GM12892 (cell line): ENCODE measurements at regions not wholly inside any gene's neighbourhood (a gene's known extent, or its start where the extent isn't known, plus 50 kb on each side); places are given as distances from the start of the nearest gene placed in this dataset.
"Not testable (repeated sequence)": the region's sequence is repeated elsewhere in the genome, so short reads cannot be mapped to it uniquely, and the experiment has no call there.

Source experiments
- DNase-seq: peaks from one replicate; pipeline ENCODE4 v3.0.0; 2011; ENCODE audit not compliant: insufficient read length
- FAIRE-seq: peaks from 2 replicates; lab custom pipeline; 2011; peaks lifted over from hg19 to GRCh38; lab: Jason Lieb, UNC
- POLR2A ChIP-seq: IDR thresholded peaks from 2 replicates; pipeline ENCODE4 v1.6.1; 2011; ENCODE audit warnings: low read depth, low read length, control low read depth
- POLR2AphosphoS5 ChIP-seq: IDR thresholded peaks from 2 replicates; pipeline ENCODE4 v1.6.1; 2011; ENCODE audit warnings: low read depth, low read length, control low read depth
- TAF1 ChIP-seq: IDR thresholded peaks from 2 replicates; pipeline ENCODE4 v1.6.1; 2011; ENCODE audit warnings: low read depth, mild to moderate bottlenecking, control low read depth, low read length, borderline replicate concordance

DNA sequence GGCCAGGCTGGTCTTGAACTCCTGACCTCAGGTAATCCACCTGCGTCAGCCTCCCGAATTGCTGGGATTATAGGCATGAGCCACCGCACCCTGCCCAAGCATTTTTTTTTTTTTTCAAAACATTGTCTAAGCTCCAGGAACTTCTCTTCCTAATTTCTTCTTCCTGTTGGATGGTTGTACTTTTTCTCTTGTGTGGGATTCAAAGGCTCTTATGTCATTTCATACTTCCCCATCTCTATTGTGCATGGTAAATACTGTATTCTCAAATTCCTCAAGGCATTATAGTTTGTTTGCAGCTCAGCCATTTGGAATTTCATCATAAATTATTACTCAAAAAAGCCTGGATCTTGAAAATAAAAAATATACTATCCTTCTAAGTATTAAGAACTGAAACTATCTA lies 199.1 kb upstream of the GADL1 start:
- DNase-seq = no peak
- TF ChIP-seq TAF1 (no peak), POLR2A (no peak), POLR2AphosphoS5 (no peak)
- FAIRE-seq = no peak

DNA sequence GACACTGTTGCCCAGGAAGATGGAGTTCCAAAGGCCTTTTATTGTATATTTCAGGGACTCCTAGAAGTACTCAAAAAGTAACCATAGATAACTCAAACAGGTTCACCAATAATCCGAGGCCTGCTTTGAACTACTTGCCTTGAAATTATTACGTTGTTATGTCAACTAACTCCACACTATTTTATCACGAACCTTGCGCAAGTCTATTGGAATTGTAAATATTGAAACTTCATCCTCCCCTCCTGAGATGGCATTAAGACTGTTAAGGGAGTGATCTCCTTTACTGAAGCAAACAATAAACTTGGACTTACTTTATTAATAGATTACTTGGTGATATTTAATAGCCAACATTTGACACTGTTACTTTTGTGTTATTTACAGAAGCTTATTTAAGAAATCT lies 199.6 kb upstream of the GADL1 start:
- FAIRE-seq (no peak), DNase-seq (no peak)
- TF ChIP-seq POLR2AphosphoS5 (no peak), POLR2A (no peak), TAF1 (no peak)

DNA sequence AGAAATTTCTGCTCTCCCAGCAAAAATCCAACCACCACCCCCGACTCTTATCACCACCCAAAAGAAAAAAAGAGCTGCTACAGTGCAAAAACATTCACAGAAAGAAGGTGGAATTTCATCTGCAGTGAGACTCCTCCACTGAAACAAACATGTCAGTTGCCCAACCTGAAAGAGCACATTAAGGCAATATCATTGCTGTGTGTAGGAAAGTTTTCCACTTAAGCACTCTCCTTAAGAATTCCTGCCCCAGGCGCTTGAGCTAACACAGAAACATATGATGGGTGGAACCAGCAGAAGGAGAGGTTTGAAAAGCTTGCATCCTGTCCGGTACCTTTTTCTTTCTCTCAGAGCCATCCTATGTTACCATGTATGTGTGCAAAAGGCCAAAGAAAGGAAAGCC lies 200.8 kb upstream of the GADL1 start:
- no peak for FAIRE-seq
- no peak for TF ChIP-seq POLR2AphosphoS5
- DNase-seq = no peak

DNA sequence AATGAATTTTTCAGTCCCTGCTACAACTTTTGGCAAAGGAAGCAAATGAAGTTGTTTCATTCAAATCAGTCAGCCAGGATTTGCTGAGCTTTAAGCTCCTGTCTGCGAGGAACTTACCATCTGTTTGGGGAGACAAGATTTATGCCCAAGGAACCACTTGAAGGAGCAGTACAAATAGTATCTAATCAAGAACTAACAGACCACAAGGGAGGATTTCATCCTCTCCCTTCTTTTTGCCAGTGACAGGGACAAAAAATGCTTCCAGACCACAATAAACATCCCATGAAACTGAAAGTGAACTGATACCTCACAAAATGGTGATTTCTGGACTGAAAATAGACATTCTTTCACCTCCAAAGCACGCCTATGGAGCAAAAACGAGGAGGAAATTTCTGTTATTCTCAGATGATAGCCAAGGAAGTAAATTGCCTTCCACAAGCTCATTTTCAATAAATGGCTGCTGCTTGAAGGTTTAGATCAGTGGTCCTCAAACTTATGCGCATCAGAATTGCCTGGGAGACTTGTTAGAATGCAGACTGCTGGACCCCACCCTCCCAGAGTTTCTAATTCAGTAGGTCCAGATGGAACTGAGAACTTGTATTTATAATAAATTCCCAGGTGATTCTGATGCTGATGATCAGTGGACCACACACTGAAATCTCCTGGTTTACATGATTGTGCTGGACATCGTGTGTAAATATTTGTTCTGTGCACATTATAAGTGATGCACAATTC lies 202.4 kb upstream of the GADL1 start:
- FAIRE-seq = peak; percentile 30
- DNase-seq = no peak
- no peak for TF ChIP-seq POLR2A
- no peak for TF ChIP-seq TAF1
- TF ChIP-seq POLR2AphosphoS5 = no peak

DNA sequence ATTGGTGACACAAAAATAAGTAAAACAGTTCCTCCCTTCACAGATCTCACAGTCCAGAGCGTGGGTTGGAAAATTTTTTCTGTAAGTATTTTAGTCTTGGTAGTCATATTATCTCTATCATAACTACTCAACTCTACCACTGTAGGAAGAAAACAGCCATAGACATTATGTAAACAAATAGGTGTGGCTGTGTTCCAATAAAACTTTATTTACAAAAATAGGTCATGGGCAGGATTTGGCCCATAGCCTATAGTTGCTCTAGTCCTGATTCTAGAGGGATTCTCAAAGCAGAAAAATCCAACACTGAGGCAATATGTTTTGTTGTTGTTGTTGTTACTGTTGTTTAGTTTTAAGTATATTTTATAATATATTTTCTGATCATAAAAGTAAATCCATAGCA lies 206.1 kb upstream of the GADL1 start:
- FAIRE-seq (no peak), DNase-seq (no peak)
- TF ChIP-seq POLR2A = no peak
- TF ChIP-seq TAF1 = no peak
- TF ChIP-seq POLR2AphosphoS5 = no peak

DNA sequence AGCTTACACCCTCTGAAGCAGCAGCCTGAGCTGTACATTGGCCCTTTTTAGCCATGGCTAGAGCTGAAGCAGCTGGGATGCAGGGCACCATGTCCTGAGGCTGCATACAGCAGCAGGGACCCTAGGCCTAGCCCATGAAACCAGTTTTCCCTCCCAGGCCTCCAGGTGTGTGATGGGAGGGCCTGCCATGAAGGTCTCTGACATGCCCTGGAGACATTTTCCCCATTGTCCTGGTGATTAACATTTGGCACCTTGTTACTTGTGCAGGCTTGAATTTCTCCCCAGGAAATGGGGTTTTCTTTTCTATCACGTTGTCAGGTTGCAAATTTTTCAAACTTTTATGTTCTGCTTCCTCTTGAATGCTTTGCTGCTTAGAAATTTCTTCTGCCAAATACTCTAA lies 206.8 kb upstream of the GADL1 start:
- DNase-seq, FAIRE-seq: not testable (repeated sequence)

DNA sequence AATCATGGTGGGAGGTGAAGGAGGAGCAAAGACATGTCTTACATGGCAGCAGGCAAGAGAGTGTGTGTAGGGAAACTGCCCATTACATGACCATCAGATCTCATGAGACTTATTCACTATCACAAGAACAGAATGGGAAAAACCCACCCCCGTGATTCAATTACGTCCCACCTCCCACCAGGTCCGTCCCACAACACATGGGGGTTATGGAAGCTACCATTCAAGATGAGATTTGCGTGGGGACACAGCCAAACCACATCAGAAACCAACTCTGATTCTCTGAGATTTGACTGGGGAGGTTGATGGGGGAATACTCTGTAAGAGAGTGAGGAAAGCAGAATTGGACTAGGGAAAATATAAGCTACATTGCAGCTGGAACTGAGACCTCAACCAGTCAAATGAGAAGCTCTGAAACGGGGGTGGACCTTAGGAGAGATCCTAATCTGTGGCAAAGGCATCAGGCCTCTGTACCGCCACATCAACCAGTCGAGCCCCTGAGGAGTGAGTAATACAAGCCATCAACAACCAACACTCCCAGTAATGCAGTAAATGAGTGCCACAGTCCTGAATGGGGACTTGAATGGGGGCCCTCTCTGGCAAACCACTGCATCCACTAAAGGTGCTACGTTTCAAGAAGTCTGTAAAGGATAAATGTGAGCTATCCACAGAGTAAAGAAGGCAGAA lies 207.9 kb upstream of the GADL1 start:
- no peak for TF ChIP-seq POLR2A
- TF ChIP-seq TAF1 = no peak
- no peak for TF ChIP-seq POLR2AphosphoS5
- FAIRE-seq (no peak), DNase-seq (no peak)

DNA sequence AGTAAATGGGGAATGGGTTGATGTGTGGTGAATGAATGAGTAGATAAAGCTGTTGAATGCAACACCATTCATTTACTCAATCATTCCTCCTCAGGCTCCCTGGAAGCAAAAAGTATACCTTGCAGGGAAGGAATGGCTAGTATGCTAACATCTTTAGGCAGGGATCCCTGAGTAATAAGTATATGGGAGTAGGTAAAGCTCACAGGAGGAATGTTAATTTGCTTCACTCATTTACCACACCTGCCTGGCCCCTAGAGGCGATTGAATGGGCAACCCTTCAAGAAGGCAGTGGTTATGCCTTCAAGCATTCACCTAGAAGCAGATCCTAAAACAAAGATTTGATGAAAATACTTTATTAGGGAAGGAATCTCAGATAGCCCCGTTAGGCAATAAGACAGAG lies 208.7 kb upstream of the GADL1 start:
- FAIRE-seq (no peak), DNase-seq (no peak)
- TF ChIP-seq POLR2AphosphoS5 (no peak), TAF1 (no peak), POLR2A (no peak)

DNA sequence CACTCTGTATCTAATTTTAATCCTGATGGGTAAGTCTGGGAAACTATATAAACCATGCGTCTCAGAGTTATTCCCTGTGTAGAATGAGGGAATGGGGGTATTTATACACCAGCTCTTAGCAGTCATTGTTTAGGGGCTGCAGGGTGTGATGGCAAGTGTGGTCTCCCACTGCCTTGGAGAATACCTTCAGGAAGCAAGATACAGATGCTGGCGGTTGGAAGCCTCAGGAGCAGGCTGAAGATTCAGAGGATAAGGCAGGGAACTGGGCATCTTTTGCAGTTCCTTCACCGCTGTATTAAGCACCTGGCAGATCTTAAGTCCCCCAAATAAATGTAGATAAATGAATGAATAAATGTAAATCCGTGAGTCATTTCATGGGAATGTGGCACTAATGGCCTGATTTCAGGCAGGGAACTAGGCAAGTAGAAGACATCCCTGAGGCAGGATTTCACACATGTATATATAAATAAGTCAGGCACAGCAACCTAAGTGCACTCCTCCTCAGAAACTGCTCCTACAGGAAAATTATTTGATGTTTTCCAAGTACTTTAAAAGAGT lies 209.2 kb upstream of the GADL1 start:
- no peak for TF ChIP-seq TAF1
- no peak for TF ChIP-seq POLR2A
- no peak for TF ChIP-seq POLR2AphosphoS5

DNA sequence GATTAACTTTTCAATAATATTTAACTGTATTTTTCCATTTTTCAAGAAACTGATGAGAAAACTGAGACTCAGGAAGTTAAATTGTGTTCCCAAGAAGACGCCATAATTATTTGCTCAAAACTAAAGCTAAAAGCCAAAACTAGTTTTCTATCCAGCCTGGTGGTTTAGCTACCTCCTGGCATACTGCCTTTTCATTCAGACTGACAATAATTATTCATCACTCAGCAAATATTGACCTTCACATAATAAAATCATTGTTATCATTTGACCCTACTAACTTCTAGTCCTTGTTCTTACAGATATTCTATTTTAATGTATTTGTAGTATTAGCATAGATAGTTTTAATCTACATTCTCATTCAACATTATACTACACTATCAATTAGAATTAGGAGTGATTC lies 210.6 kb upstream of the GADL1 start:
- no peak for FAIRE-seq
- no peak for DNase-seq
- TF ChIP-seq POLR2A (no peak), TAF1 (no peak), POLR2AphosphoS5 (no peak)

More for the DNA sequence above, 209.2 kb upstream of the GADL1 start:
- DNase-seq (no peak), FAIRE-seq (no peak)

DNA sequence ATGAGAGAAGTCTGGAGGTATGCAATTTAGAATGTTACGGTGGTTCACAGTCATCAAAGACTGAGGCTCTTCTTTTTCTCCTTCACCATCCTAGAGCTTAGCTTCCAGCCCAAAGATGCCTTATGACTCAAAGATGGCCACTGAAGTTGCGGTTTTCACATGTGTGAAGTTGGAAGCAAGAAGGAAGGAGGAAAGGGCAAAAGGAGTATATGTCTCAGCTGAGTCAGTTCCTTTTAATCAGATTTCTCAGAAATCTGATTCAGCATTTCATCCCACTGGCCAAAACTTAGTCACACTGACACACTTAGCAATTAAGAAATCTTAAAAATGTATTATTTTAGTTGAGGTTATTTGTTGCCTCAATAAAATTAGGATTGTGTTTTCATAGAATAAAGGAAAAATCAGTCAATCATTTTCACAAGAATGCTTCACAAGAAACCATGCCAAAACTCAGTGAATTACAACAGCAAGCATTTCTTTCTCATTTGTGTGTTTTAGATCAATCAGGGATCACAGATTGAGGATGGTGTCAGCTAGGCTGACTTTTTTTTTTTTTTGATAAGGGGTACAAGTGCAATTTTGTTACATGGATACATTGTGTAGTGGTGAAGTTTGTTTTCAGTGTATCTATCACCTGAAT lies 211.1 kb upstream of the GADL1 start:
- FAIRE-seq (no peak), DNase-seq (no peak)
- TF ChIP-seq POLR2AphosphoS5 = no peak
- no peak for TF ChIP-seq TAF1
- TF ChIP-seq POLR2A = no peak

DNA sequence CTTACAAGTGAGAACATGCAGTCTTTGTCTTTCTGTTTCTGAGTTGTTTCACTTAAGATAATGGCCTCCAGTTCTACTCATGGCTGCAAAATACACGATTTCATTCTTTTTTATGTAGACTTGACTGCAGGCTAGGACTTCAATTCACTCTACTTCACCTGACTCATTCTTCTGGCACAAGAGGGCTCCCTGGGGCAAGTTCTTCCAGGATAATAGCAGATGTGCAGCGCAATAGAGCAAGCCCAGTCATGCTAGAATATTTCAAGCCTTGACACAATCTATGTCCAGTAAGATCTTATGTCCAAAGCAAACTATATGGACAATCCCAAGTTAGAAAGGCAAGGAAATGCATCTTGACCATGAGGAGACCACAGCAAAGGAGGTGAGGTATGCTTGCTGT lies 211.7 kb upstream of the GADL1 start:
- DNase-seq (no peak), FAIRE-seq (no peak)
- no peak for TF ChIP-seq TAF1
